Natural killer cell (primary cell): ENCODE measurements at regions not wholly inside any gene's neighbourhood (a gene's known extent, or its start where the extent isn't known, plus 50 kb on each side); places are given as distances from the start of the nearest gene placed in this dataset.

Experiments
- ATAC-seq, 3 donors: fragments of 150-1000 bp in 2 of 3; fragments of 200-7000 bp in 1 of 3; cut with Tn5 transposase; 1 replicate in 1 of 3; 2 replicates in 2 of 3; pipeline ENCODE4 v1.10.0; 2021; ENCODE audit warnings: mild to moderate bottlenecking in 2 of 3, moderate library complexity in 2 of 3
- DNase-seq, 2 donors: peaks; one replicate each; pipeline versions ENCODE4 v3.0.0 to v3.0.0-alpha.2; 2013 to 2021; ENCODE audit warnings: mixed read lengths in 1 of 2
- H3K27ac ChIP-seq: one replicate; pipeline ENCODE4 v1.5.1; 2013; ENCODE audit warnings: mild to moderate bottlenecking, low read length
- H3K27me3 ChIP-seq: one replicate; pipeline ENCODE4 v1.6.1; 2013; ENCODE audit warnings: low read length; ENCODE audit not compliant: control insufficient read depth, insufficient read depth
- H3K36me3 ChIP-seq: one replicate; pipeline ENCODE4 v1.6.1; 2013; ENCODE audit warnings: low read length; ENCODE audit not compliant: control insufficient read depth, insufficient read depth
- H3K4me1 ChIP-seq: one replicate; pipeline ENCODE4 v1.6.1; 2013; ENCODE audit warnings: low read length; ENCODE audit not compliant: control insufficient read depth, insufficient read depth
- H3K4me3 ChIP-seq: one replicate; pipeline ENCODE4 v1.5.1; 2013; ENCODE audit warnings: low read length
- H3K9me3 ChIP-seq: one replicate; pipeline ENCODE4 v1.6.1; 2013; ENCODE audit warnings: low read length; ENCODE audit not compliant: control insufficient read depth, insufficient read depth
- H3K27ac Mint-ChIP-seq, 2 donors: one replicate each; pipeline ENCODE4 v1.8.0; 2022; ENCODE audit warnings: mild to moderate bottlenecking in 2 of 2, mixed read lengths in 2 of 2, moderate library complexity in 1 of 2
- H3K27me3 Mint-ChIP-seq, 2 donors: one replicate each; pipeline ENCODE4 v1.8.0; 2022; ENCODE audit warnings: low read depth in 2 of 2, mixed read lengths in 2 of 2
- H3K36me3 Mint-ChIP-seq: one replicate; pipeline ENCODE4 v1.8.0; 2022; ENCODE audit warnings: mixed read lengths
- H3K4me1 Mint-ChIP-seq, 2 donors: one replicate each; pipeline ENCODE4 v1.8.0; 2022; ENCODE audit warnings: mixed read lengths in 2 of 2
- H3K4me3 Mint-ChIP-seq: one replicate; pipeline ENCODE4 v1.8.0; 2022; ENCODE audit warnings: mild to moderate bottlenecking, moderate library complexity, mixed read lengths
- H3K9me3 Mint-ChIP-seq, 2 donors: one replicate each; pipeline ENCODE4 v1.8.0; 2022; ENCODE audit warnings: mixed read lengths in 2 of 2
- CTCF ChIP-seq: fragments of 200-600 bp; IDR thresholded peaks from one replicate; pipeline ENCODE4 v1.8.0; 2022; ENCODE audit warnings: antibody characterized with exemption
- WGBS: methylation state at CpG from one replicate; pipeline ENCODE4 v1.1.7; 2013; ENCODE audit warnings: missing lambda C conversion rate; ENCODE audit not compliant: insufficient coverage; 5-methylcytosine and 5-hydroxymethylcytosine counted together
- intact Hi-C: fragments of 100-400 bp; cut with micrococcal nuclease; formaldehyde crosslinking; loops from one replicate; pipeline ENCODE4 v1.14.2; 2022

DNA sequence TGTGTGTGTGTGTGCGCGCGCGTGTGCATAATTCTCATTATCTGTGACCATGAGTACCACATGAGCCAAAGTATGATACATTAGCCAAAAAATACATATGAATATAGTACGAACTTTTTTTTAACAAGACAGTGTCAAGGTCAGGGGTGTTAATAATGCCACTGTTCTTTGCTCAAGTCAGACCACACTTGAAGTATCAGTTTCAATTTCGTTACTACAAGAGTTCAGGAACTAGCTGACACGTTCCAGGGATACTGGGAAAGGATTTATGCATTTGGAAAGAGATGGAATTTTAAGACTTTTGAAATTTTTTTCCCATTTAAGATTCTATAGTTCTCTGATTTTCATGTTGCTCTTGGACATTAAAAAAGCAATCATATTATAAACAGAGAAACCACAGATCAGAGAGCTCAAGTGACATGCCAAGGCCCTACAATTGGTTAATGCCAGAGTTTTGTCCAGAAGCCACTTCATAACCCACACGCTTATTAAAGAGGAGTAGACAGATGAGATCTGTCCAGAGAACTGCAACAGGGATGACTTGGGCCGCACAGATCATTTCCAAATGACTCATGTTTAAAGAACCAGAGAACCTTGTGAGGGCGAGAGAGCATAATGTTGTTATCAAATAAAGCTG, 718.8 kb upstream of the SGCG start:
- no peaks in the 10 kb centered on the region for H3K4me1 ChIP-seq
- no peak for ATAC-seq
- H3K4me3 ChIP-seq: no peak overlapping the region

DNA sequence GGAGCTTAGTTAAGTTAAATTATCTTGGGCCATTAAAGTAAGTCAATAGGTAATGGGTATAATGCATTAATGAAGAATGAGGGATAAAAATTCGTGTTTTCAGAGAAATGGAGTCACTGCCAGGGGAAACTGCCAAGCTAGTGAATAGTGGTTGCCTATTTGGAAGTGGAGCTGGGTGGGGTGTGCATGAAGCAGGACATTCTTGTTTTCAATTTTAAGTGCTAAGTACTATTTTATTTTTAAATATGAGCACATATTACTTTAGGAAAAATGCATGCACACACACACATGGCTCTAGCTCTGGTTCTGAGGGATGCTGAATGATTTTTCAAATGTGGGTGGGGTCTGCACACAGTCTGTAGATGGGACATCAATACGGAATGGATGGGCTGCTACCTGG, 717.7 kb upstream of the SGCG start:
- no peaks in the 10 kb centered on the region for H3K4me1 ChIP-seq

More for the DNA sequence above, 718.8 kb upstream of the SGCG start:
- Histone ChIP-seq H3K36me3 (no peaks in the 10 kb centered on the region), H3K27me3 (no peaks in the 10 kb centered on the region), H3K9me3 (no peaks in the 10 kb centered on the region), H3K27ac (no peak overlapping the region)
- no peaks in the 10 kb centered on the region for H3K4me1 Mint-ChIP-seq
- no peaks in the 10 kb centered on the region for H3K36me3 Mint-ChIP-seq
- no peak for TF ChIP-seq CTCF
- no peak overlapping the region for H3K27ac Mint-ChIP-seq
- DNase-seq: no peak
- 76% methylated on average over 10 of the region's 10 CpGs for WGBS
- peaks cover 4 to 7% of the 10 kb centered on the region in 2 donors for H3K9me3 Mint-ChIP-seq
- H3K4me3 Mint-ChIP-seq: no peak overlapping the region
- intact Hi-C loops: no loop called here
- no peaks in the 10 kb centered on the region for H3K27me3 Mint-ChIP-seq

DNA sequence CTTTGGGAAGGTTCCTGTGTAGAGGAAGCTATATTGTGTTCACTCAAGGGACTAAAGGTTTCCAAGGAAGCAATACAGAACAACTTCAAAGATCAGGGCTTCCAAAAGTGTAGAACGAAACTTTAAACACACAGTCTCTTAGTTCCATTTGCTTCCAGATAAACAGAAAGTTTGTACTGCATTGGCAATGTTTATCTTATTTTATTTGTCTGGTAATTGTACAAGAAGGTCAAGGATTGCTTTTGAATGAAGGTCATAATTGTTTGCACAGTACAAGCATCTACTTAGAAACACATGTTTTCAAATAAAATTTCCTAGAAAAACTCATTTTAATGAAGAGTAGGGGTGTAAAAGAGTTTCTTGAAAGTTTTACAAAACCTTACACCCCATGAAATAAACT, 712.7 kb upstream of the SGCG start:
- Histone ChIP-seq H3K27ac (no peak overlapping the region), H3K4me1 (no peaks in the 10 kb centered on the region), H3K36me3 (no peaks in the 10 kb centered on the region), H3K27me3 (no peaks in the 10 kb centered on the region), H3K4me3 (no peak overlapping the region), H3K9me3 (no peaks in the 10 kb centered on the region)
- Mint-ChIP-seq H3K9me3 (peaks cover 4 to 7% of the 10 kb centered on the region in 2 donors), H3K4me1 (no peaks in the 10 kb centered on the region), H3K27ac (no peak overlapping the region), H3K4me3 (no peak overlapping the region), H3K36me3 (no peaks in the 10 kb centered on the region), H3K27me3 (no peaks in the 10 kb centered on the region)
- TF ChIP-seq CTCF: no peak
- intact Hi-C loops: no loop called here
- ATAC-seq: no peak
- DNase-seq: no peak
- 100% methylated on average over 1 of the region's 1 CpG for WGBS

More for the DNA sequence above, 717.7 kb upstream of the SGCG start:
- DNase-seq (no peak), ATAC-seq (no peak)
- intact Hi-C loops: no loop called here
- Mint-ChIP-seq H3K36me3 (no peaks in the 10 kb centered on the region), H3K27me3 (no peaks in the 10 kb centered on the region), H3K27ac (no peak overlapping the region), H3K4me3 (no peak overlapping the region), H3K4me1 (no peaks in the 10 kb centered on the region), H3K9me3 (peaks cover 4 to 7% of the 10 kb centered on the region in 2 donors)
- Histone ChIP-seq H3K27me3 (no peaks in the 10 kb centered on the region), H3K4me3 (no peak overlapping the region), H3K27ac (no peak overlapping the region), H3K9me3 (no peaks in the 10 kb centered on the region), H3K36me3 (no peaks in the 10 kb centered on the region)
- no peak for TF ChIP-seq CTCF
- 54% methylated on average over 2 of the region's 2 CpGs for WGBS

- no peak overlapping the region for H3K4me3 Mint-ChIP-seq
- Histone ChIP-seq H3K27me3 (no peaks in the 10 kb centered on the region), H3K27ac (no peak overlapping the region), H3K4me3 (no peak overlapping the region), H3K4me1 (no peaks in the 10 kb centered on the region), H3K9me3 (no peaks in the 10 kb centered on the region), H3K36me3 (no peaks in the 10 kb centered on the region)
- DNase-seq (no peak), ATAC-seq (no peak)
- H3K9me3 Mint-ChIP-seq: peaks cover 3 to 7% of the 10 kb centered on the region in 2 donors
- 88% methylated on average over 4 of the region's 4 CpGs for WGBS
- H3K36me3 Mint-ChIP-seq: no peaks in the 10 kb centered on the region
- no peaks in the 10 kb centered on the region for H3K4me1 Mint-ChIP-seq
- intact Hi-C loops: no loop called here
- TF ChIP-seq CTCF: no peak
- no peak overlapping the region for H3K27ac Mint-ChIP-seq
- H3K27me3 Mint-ChIP-seq: no peaks in the 10 kb centered on the region
Observed at GRCh38 chr13:22468824-22469223, 712.0 kb upstream of the SGCG start.
